GM18861 (cell line): ENCODE measurements at regions not wholly inside any gene's neighbourhood (a gene's known extent, or its start where the extent isn't known, plus 50 kb on each side); places are given as distances from the start of the nearest gene placed in this dataset.
A peak's percentile ranks its signal among the peaks of the same experiment; 100 is the strongest.
"Not testable (repeated sequence)": the region's sequence is repeated elsewhere in the genome, so short reads cannot be mapped to it uniquely, and the experiment has no call there.

Experiments
- ATAC-seq: cut with Tn5 transposase; IDR thresholded peaks from one replicate; pipeline ENCODE4 v1.9.1; 2021; ENCODE audit not compliant: unreplicated experiment

DNA sequence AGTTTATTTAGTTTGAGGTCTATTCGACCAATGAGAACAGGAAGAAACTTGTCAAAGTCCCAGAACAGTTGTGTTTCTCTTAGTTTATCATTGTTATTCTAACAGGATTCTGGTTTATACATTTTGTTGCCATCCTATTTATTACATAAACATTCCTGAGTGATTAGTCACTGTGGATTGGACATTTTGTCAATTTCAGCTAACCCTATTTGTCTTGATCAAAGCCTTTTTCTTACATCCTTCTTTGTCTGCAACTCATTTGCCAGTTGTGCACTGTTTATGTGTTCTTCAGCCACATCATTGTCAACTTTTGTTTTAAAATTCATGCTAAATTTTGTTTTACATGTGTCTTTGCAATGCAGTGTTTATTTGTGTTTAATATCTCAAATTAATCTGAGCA lies 886.0 kb upstream of the SLC10A2 start:
- no peak for ATAC-seq

DNA sequence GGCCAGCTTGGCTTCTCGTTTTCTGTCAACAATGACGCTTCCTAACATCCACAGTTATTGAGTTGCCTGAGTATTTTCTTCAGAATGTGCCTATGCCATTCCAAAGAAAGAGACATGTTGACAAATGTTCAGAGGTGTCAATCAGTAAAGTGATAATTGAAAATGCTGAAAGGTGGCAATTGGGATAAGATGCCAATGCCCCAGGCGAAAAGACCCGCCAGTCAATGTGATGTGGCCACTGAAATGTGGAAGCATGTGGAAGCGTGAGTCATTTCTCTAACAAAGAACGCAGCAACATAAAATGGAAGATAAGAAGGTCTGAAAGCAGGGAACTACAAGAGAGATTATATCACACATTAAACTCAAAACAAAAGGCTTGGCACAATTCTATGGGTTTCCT lies 882.2 kb upstream of the SLC10A2 start:
- ATAC-seq, result no peak

DNA sequence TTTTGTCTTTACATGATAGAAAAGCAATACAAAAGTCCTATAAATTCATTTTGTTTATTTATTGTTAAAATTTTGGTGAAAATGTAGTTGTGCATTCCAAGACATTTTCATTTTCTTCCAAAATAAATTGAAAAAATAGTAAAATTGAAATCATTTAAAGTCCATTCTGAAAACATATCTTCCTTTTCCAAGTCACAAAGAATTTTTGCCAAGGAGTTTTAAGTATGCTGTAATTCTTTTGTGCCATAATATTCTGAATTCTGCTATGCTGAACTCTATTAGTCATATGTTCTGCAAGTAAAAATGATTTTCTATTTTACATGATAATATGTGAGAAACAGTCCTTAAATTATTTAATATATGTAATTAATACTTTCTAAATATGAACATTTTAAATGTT lies 879.6 kb upstream of the SLC10A2 start:
- no peak for ATAC-seq

DNA sequence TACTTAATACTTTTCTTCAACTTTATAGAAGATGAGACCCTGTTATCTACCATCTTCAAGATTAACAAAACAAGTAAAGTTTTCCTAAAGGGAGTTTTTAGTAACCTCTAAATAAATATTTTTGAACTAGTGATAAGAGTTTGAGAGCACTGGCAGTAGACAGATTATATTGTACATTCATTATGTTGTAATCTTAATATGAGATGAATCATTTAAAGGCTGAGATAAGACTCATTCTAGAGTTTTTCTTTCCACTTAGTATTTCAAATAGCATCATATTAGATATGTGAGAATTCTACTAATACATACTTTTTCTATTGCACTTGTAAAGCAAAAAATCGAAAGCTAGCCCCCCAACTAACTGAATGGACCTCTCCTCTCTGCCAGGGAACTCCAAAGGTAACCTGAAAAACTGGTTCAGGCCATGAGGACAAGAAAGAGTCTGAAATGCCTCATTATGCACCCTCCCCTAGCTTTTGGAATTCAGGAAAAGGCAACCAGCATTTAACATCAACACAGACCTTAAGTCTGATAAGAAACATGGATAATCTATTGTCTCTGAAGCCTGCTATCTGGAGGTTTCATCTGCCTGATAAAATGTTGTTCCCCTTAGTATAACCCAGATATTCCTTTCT lies 875.4 kb upstream of the SLC10A2 start:
- no peak for ATAC-seq

DNA sequence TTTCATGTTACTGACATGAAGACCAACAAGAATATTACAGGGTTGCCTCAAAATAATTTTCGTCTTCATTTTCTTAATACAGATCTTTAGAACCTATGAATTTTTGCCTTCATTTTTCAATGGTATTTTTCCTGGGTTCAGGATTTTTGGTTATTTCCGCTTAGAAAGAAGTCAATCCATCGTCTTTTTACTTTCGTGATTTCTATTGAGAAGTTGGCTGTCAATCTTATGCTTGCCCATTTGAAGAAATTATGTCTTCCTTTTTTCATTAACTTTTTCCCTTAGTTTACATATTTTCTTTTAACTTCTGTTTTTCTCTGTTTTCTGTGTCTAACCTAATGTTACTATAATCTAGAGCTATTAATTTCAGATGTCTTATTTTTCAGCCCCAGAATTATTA lies 868.9 kb upstream of the SLC10A2 start:
- no peak for ATAC-seq

DNA sequence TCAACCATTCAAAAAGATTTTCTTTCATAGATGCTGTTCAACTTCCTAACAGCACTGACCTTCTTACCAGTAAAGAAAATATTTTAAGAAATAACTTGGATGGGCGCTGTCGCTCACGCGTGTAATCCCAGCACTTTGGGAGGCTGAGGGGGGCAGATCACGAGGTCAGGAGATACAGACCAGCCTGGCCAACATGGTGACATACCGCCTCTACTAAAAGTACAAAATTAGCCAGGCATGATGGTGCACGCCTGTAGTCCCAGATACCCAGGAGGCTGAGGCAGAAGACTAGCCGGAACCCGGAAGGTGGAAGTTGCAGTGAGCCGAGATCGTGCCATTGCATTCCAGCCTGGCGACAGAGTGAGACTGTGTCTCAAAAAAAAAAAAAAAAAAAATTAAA lies 865.7 kb upstream of the SLC10A2 start:
- ATAC-seq, result no peak

DNA sequence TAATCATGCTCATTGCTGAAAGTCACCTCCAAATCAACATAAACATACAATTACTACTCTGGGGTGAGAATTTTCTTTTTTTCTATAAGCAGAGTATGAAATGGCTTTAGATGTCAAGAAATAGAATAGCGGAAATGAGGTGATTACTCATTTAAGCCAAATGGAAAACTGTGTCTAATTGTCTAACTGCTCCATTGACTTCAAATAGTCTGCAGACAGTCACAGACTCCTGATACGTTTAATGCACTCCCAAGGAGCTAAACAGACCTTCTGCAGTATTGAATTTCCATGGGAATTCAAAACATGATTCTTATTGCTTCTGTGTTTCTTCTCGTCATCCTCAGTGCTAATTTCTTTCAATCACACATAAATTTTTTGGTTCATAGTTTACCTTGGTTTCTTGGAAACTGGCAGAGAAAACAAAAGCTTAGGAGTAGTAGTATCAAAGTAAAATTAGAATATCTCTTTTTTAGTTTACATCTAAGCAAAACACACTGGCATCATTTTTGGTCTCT lies 865.2 kb upstream of the SLC10A2 start:
- ATAC-seq, result no peak

DNA sequence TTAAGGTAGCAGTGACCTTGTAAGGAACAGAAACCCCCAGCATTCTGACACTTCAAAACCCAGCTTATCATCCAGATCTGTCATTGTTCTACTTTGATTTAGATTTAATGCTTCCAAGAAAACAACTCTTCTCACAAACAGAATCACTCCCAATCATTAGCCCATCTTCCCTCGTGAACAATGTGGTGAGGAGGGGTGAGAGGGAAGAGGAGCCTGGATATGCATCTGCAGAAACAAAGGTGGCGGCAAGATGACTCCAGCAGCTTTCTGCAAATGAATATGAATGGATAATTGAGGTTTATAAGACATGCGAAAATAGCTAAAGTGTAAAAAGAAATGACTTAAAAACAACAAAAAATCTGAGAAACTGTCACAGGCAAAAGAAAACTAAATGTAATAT lies 859.9 kb upstream of the SLC10A2 start:
- no peak for ATAC-seq

DNA sequence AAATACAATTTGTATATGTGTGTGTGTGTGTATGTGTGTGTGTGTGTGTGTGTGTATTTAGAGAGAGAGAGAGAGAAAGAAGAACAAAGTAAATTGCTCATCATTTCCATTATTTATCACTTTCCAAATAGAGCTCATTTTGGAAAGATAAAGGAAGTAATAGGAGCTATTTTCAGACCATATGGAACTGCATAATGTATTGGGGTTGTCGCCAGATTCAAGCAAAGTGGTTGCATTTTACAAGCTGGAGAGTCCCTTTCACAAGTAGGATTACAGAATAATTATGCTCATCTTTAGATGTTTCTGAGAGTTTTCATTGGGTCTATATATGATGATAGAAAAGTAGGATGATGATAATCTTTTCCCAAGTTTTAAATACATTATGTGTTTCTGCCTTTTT lies 842.7 kb upstream of the SLC10A2 start:
- no peak for ATAC-seq

DNA sequence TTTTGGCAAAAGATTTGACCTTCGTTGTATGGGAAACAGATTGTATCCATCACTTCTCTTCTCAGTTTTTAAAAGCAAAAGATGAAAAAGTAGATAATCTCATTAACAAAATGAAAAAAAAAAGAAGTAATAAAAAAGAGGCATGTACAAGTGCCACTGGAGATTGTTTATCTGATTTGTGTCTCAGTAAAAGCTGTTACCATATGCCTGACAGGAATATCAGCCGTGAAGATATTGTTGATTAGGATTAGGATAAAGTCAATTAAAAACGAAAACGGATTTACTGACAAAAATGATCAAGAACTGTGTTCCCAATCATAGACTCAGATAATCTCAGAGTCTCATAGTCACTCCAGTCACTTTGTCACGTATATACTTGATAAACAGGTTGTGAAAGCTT lies 842.1 kb upstream of the SLC10A2 start:
- no peak for ATAC-seq

DNA sequence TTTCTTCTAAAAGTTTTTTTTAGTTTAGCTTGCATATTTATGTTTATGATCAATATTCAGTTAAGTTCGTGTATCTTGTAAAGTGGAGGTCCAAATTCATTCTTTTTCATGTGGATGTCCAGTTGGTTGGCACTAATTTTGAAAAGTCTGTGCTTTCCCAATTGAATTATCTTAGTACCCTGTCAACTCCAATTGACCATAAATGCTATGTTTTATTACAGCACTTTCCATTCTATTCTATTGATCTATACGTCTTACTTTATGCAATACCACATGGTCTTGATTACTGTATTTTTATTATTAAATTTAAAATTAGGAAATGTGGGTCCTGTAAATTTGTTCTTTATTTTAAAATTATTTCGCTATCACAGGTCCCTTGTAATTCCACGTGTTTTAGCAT lies 837.6 kb upstream of the SLC10A2 start:
- no peak for ATAC-seq

DNA sequence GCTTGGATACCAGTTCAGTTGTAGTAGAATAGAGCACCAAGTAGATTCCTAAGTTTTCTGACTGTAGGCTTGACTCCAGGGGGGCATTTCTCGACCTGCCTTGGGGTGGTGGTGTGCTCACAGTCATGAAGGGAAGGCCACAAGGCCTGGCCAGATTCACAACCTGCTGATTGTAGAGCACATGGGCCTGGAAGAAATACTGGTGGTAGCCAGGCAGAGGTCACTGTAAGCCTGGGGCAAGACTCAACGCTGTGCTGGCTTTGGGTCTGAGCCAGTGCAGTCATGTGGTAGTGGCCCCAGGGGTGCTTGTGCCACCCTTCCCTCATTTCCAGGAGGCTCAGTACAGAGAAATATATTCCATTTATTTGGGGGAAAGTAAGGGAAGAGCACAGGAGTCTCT lies 832.3 kb upstream of the SLC10A2 start:
- ATAC-seq, result no peak

DNA sequence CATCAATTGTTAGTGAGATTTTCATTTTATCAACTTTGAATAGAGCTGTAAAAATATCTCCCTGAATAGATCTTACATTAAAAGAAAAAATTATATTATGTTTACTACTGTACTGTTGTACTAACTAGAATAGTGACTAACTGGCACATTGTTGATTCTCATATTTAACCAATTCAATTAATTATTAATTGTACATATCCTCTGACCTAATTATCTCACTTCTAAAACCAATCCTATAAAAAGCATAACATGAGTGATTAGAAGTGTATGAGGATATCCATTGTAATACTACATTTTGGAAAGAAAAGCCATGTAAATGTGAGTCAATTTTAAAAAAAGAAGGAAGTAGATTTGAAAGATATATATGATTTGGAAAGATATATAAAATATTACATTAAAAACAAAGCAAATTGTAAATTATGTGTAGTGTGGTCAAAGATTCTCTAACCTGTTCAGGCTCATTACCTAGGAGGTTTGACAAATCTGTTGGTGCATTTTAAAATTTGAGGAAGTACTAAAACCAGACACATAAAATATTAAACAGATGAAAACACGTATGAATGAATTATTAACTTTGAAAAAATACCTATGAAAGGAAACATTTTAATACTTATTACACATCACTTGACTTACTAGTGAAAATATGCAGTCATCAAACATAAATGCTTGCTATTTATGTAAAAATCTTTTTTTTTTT lies 829.8 kb upstream of the SLC10A2 start:
- ATAC-seq, result peak; percentile 75

DNA sequence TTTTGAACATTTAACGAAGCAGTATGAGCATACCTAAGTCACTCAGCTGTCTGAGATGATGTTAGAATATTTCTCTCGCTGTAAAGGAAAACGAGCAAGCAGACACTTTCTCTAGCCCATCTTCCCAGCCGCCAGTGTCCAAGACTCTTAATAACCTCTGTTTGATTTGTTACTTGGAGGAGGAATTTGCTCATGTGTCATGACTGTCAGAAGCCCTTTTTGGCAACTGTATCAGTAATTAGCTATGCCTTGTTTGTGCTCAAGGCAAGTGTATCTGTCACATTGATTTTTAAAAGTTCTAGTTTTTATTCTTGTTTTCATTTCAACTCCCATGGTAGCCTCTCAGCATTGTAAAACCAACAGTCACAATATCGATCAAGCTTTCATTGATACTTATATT lies 828.4 kb upstream of the SLC10A2 start:
- ATAC-seq, result no peak

DNA sequence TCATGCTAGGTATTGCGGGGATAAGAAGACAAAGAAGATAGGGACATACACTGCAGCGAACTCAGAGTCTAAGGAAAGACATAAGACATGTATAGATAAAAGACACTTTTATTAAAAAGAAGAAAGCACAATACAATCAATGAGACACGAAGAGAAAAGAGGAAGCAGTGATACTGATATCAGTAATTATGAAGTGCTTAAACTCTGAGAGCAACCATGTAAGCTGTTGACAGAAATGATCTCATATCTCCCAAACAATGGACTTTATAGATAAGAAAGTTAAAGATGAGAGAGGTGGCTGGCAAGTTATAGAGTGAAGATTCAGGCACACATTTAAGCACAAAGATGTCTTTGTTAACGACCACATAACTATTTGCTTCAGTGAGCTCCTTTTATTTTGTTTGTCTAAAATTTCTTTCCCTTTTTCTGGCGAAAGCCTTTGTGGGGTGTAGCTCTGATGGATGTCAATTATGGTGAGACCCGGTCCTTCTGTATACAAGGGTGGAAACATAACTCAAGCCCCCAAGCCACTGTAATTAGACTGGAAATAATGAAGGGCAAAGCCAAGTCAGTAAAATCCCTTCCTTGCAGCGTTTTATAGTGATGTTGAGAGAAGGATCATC lies 818.0 kb upstream of the SLC10A2 start:
- no peak for ATAC-seq

DNA sequence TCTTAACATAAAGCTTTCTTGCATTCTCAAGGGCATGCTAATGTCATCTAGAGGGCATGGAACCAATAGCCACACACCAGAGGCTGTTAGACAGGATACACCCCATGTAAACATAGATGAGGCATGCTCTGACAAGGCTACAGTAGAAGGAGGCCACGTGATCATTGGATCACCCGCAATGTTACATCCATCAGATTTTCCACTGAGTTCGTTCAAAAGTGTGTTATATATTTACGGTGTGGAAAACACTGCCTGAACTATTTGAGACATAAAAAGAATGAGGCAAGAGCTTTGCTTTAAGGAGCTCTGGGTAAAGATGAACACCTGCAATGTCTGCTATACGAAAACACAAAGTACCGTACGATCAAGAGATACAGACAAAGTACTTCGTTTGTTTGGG lies 817.5 kb upstream of the SLC10A2 start:
- no peak for ATAC-seq

DNA sequence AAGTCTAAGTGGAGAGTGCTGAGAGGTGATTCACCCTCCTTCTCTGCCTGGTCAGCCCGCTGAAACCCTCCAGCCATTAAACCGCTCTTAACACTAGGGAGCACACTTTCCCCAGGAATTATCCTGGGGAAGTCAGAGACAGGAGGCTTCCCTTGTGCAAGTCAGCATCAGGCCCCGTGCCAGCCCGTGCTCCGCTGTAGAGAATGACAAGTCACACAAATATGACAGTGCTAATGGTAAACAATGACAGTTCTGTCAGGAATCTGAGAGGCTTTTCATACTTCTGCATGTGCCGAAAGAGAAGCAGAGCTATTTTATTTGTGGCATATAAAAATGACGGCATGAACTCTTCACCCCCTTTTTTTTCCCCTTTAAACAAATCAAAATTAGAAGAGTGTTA lies 816.9 kb upstream of the SLC10A2 start:
- ATAC-seq, result no peak

DNA sequence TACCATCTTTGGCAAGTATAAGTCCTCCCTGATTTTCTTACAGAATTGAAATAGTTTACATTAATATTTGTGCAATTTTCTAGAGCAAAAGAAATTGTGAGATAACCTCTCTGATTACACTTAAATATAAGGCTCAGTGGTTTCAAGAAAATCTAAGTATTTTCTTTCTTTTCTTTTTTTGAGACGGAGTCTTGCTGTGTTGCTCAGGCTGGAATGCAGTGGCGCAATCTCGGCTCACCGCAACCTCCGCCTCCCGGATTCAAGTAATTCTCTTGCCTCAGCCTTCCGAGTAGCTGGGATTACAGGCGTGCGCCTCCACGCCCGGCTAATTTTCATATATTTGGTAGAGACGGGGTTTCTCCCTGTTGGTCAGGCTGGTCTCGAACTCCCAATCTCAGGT lies 813.9 kb upstream of the SLC10A2 start:
- ATAC-seq, result not testable (repeated sequence)

DNA sequence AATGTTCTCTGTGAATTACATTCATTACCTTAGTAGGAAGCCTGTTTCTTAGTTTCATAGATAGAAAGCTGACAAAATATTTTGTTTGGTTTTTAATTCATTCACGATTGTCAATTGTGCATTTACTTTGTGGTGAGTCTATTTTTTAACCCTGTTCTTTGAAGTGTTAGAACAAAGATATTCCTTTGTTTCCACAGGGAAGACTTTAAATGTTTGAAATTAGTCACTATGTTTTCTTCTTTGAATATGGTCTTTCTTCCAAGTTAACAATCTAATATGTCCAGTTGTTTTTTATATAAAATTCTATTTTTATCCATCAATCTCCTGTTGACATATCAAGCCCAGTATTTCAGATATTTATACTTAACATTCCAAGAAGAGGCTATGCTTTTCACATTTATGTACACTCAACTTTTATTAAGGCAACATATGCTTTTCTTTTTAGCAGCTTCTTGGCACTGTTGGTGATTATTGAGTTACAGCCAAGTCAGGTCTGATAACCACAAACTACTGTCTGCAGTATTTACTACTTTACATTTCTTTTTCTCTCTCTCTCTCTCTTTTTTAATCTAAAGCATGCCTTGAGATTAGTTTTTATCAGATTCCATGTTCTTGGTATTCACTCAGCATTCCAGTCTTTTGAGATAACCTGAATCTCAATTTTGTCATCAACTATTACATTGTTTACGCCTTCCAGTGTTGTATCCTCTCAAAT lies 812.8 kb upstream of the SLC10A2 start:
- no peak for ATAC-seq

DNA sequence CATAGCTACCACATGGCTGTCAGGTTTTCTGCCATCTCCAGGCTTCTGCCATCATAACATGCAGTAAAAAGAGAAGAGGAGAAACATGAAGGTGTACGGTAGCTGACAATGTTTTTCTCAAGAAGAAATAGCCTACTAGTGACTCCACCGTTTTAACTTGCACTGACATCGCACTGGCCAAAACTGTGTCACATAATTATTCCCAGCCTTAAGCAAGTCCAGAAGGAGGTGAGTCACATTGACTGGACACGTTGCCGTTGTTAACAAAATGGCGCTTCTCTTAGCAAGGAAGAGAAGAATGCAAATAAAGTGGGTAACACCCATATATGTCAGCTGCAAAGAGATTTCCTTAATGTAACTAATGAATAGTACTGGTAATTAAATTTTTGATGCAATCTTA lies 810.4 kb upstream of the SLC10A2 start:
- ATAC-seq, result no peak

DNA sequence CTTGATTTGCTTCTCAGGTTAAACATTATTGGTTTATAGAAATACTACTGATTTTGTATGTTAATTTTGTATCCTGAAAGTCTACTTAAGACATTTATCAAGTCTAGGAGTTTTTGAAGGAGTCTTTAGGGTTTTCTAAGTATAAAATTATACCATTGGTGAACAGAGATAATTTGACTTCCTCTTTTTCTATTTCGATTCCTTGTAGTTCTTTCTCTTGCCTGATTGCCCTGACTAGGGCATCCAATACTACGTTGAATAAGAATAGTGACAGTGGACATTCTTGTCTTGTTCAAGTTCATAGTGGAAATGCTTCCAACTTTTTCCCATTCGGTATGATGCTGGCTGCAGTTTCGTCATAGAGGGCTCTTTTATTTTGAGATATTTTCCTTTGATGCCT lies 807.5 kb upstream of the SLC10A2 start:
- no peak for ATAC-seq

DNA sequence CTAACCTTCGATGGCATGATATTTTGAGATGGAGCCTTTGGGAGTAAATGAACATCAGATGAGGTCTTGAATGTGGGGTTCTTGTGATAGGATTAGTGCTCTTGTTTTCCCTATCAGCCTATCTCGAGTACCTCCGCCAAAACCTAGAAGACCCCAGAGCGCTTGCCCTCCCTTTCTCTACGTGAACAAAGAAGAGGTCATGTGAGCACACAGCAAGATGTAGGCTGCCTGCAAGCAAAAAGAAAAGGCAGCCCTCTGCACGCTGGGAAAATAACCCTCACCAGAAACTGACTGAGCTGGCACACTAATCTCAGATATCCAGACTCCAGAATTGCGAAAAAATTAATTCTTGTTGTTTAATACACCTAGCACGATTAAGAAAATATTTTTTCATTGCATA lies 799.8 kb upstream of the SLC10A2 start:
- no peak for ATAC-seq
